BJ (cell line): ENCODE measurements at regions not wholly inside any gene's neighbourhood (a gene's known extent, or its start where the extent isn't known, plus 50 kb on each side); places are given as distances from the start of the nearest gene placed in this dataset.
A peak's percentile ranks its signal among the peaks of the same experiment; 100 is the strongest.

Experiments used
- CTCF ChIA-PET: fragments of 350-600 bp; formaldehyde crosslinking; extraction: SDS; loops from one replicate; lab custom pipeline; 2021; ENCODE audit warnings: antibody characterized with exemption, inconsistent platforms; lab: Yijun Ruan, JAX
- POLR2A ChIA-PET: fragments of 300-600 bp; sonication (Branson Sonifier 250); formaldehyde crosslinking; extraction: SDS; loops from one replicate; lab custom pipeline; 2021; ENCODE audit warnings: antibody characterized with exemption; lab: Charles Lee
- DNase-seq: peaks from one replicate; pipeline ENCODE4 v3.0.0-alpha.2; 2011; ENCODE audit warnings: low read depth
- H3K27me3 ChIP-seq: 2 replicates; pipeline ENCODE4 v1.6.0; 2011; ENCODE audit warnings: low read length; ENCODE audit not compliant: control insufficient read depth, insufficient read depth
- H3K36me3 ChIP-seq: 2 replicates; pipeline ENCODE4 v1.5.1; 2011; ENCODE audit warnings: low read length; ENCODE audit not compliant: control insufficient read depth, insufficient read depth
- H3K4me3 ChIP-seq: 2 replicates; pipeline ENCODE4 v1.5.1; 2011; ENCODE audit warnings: low read depth, mild to moderate bottlenecking, control low read depth, low read length
- TF ChIP-seq, protein P1 (sequence below): IDR thresholded peaks from 2 replicates; pipeline ENCODE4 v1.5.1; 2011; ENCODE audit warnings: low read depth, mild to moderate bottlenecking, control low read depth, inconsistent platforms, low read length, moderate library complexity; ENCODE audit not compliant: insufficient read depth

DNA sequence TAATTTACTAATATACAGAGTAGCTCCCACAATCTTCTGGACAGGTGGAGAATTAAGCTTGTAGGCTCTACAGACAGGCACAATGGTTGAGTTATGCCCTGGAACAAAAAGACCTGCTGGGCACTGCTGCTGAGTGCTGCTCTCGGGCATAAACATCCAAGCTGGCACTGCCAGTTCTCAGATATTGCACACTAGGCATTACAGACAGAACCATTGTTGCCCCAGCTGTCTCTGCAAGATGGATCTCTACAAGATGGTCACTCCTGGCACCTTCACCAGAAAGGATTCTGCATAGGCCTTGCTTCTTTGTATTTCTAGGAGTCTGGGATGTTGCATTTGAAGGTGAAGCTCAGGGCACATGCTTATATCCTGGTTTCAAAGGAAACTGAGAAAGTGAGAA, 527.1 kb downstream of the STIM2 start:
- ChIA-PET POLR2A (no interaction called here), CTCF (interaction anchor here (1.4 kb wide), 1 partner anchor 15 kb away, joined by 4 read pairs; no protein-coding TSS in a partner anchor)
- no peak for DNase-seq
- TF ChIP-seq, protein P1, sequence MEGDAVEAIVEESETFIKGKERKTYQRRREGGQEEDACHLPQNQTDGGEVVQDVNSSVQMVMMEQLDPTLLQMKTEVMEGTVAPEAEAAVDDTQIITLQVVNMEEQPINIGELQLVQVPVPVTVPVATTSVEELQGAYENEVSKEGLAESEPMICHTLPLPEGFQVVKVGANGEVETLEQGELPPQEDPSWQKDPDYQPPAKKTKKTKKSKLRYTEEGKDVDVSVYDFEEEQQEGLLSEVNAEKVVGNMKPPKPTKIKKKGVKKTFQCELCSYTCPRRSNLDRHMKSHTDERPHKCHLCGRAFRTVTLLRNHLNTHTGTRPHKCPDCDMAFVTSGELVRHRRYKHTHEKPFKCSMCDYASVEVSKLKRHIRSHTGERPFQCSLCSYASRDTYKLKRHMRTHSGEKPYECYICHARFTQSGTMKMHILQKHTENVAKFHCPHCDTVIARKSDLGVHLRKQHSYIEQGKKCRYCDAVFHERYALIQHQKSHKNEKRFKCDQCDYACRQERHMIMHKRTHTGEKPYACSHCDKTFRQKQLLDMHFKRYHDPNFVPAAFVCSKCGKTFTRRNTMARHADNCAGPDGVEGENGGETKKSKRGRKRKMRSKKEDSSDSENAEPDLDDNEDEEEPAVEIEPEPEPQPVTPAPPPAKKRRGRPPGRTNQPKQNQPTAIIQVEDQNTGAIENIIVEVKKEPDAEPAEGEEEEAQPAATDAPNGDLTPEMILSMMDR, result no peak
- H3K36me3 ChIP-seq, result no peaks in the 10 kb centered on the region
- no peak overlapping the region for H3K4me3 ChIP-seq
- no peaks in the 10 kb centered on the region for H3K27me3 ChIP-seq

DNA sequence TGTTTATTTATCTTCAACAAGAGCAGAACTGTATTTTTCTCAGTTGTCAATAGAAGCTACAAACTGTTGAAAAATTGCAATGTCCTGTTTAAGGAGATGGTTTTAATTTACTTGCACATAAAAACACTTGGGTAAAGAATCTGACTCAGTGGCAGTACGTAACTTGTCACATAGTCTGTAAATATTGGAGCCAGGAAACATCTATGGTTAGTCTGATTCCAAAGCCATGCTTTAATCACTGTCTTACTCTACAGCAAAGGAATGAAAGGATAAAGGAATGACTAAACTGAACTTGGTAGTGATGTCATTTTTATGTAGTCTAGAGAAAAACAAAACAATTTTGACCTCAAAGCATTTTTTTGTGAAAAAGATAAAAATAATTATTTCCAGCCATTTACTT, 537.2 kb downstream of the STIM2 start:
- POLR2A ChIA-PET, result no interaction called here
- DNase-seq, result peak; percentile 96
- Histone ChIP-seq H3K27me3 (no peaks in the 10 kb centered on the region), H3K36me3 (no peaks in the 10 kb centered on the region), H3K4me3 (no peak overlapping the region)
- CTCF ChIA-PET, result no interaction called here
- TF ChIP-seq, protein P1, result no peak

DNA sequence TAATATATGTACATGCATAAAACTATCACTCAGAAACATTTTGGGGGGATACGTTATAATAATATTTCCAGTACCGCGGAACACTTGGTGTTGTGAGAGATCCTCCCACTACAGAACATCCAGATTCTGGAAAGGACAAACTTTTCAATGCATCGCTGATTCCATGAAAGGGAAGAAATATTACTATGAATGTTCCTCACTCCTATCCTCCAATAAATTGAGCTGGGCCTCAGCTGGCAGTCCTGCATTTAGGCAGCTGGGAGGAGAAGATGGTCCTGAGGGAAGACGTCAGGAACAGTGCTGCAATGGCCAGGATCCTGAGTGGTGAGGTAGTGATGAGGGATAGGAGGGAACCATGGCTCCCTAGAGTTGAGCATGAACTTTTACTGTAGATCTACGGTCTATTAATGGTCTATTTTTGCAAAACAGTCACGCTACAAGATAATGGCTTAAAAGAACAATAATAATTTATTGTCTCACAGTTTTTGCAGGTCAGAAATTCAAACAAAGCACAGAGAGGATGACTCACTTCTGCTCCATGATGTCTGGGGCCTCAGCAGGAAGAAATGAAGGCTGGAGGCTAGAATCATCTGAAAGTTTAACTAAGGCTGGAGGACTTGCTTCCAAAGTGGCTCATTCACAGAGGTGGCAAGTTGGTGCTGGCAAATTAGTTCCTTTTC, 538.1 kb downstream of the STIM2 start:
- Histone ChIP-seq H3K4me3 (no peak overlapping the region), H3K27me3 (no peaks in the 10 kb centered on the region), H3K36me3 (no peaks in the 10 kb centered on the region)
- CTCF ChIA-PET, result no interaction called here
- TF ChIP-seq, protein P1, result no peak
- POLR2A ChIA-PET, result no interaction called here
- DNase-seq, result no peak

DNA sequence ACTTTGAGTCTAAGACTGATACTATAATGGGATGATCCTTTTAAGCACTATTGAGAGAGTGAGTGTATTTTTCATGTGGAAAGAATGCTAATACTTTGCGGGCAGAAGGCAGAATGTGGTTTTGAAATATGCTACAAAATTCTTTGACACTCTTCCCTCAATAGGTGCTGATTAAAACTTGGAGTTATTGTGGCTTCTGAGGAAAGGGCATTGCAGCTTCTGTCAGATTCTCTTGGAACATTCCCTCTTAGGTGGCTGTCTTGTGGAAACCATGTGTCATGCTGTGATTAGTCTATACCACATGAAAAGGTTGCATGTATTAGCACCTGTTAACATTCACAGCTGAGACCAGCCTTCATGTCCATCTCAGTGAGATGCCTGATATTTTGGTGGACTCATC, 547.0 kb downstream of the STIM2 start:
- no peak for DNase-seq
- H3K27me3 ChIP-seq, result no peaks in the 10 kb centered on the region
- H3K36me3 ChIP-seq, result no peaks in the 10 kb centered on the region
- H3K4me3 ChIP-seq, result no peak overlapping the region
- POLR2A ChIA-PET, result no interaction called here
- CTCF ChIA-PET, result no interaction called here
- TF ChIP-seq, protein P1, result no peak

GRCh38 chr4:27412613-27413012, 552.0 kb downstream of the STIM2 start:
- CTCF ChIA-PET, result no interaction called here
- POLR2A ChIA-PET, result no interaction called here
- no peaks in the 10 kb centered on the region for H3K36me3 ChIP-seq
- TF ChIP-seq, protein P1, result no peak
- no peak overlapping the region for H3K4me3 ChIP-seq
- no peak for DNase-seq
- H3K27me3 ChIP-seq, result no peaks in the 10 kb centered on the region
